ENCODE measurements at regions not wholly inside any gene's neighbourhood (a gene's known extent, or its start where the extent isn't known, plus 50 kb on each side); places are given as distances from the start of the nearest gene placed in this dataset.

- TF ChIP-seq REST (IDR thresholded peaks at IDR 0.05) (no peak), KDM5A (IDR thresholded peaks at IDR 0.05) (no peak), JUNB (IDR thresholded peaks at IDR 0.05) (peak; percentile 39), POLR2A (IDR thresholded peaks at IDR 0.05; ENCODE audit: low read length) (no peak), GATA3 (IDR thresholded peaks at IDR 0.05; ENCODE audit: borderline replicate concordance) (peak; percentile 28; the same call in 1 of the 2 replicates), HOXA7 (CRISPR knock-in tag; IDR thresholded peaks at IDR 0.05) (no peak), ZNF302 (CRISPR knock-in tag; IDR thresholded peaks at IDR 0.05) (no peak), NR3C1 (IDR thresholded peaks at IDR 0.05) (no peak), CEBPB (IDR thresholded peaks at IDR 0.05) (peak; percentile 20 to 52; a peak in 1 of 4 replicates), EP300 (IDR thresholded peaks at IDR 0.05) (no peak), PHF8 (IDR thresholded peaks at IDR 0.05; ENCODE audit: borderline replicate concordance, low read depth) (no peak), EHMT2 (IDR thresholded peaks at IDR 0.05; ENCODE audit: low read depth) (no peak), NFE2L2 (conservative IDR thresholded peaks at IDR 0.05; ENCODE audit: low read length) (no peak), EHF (CRISPR knock-in tag; IDR thresholded peaks at IDR 0.05) (no peak), TP53 (CRISPR knock-in tag; IDR thresholded peaks at IDR 0.05) (no peak), ZC3H11A (IDR thresholded peaks at IDR 0.05) (no peak), KDM1A (IDR thresholded peaks at IDR 0.05; ENCODE audit: low read depth) (no peak), SMC3 (IDR thresholded peaks at IDR 0.05) (0 out of 3 replicates have a peak, but pooled peaks have one; percentile 7), CTCF (IDR thresholded peaks at IDR 0.05) (no peak)
- TF ChIP-seq, protein P1, sequence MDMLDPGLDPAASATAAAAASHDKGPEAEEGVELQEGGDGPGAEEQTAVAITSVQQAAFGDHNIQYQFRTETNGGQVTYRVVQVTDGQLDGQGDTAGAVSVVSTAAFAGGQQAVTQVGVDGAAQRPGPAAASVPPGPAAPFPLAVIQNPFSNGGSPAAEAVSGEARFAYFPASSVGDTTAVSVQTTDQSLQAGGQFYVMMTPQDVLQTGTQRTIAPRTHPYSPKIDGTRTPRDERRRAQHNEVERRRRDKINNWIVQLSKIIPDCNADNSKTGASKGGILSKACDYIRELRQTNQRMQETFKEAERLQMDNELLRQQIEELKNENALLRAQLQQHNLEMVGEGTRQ (IDR thresholded peaks at IDR 0.05) = no peak
Measured at GRCh38 chr9:110050925-110051355, 157.0 kb downstream of the C9orf152 start (continued).

- CTCF ChIA-PET = interaction anchor here (0.6 to 20.5 kb wide), 5 partner anchors 72 to 563 kb away, joined by 3 to 343 read pairs (median 3); no protein-coding TSS in a partner anchor
- DNase-seq (ENCODE audit: low read depth in 1 of 2, low spot score in 1 of 2) (no peak), ATAC-seq (no peak), FAIRE-seq (no peak)
- H3K4me1 ChIP-seq = peaks cover 16% of the 10 kb centered on the region
- H3K4me3 ChIP-seq = no peak overlapping the region
- WGBS (ENCODE audit: missing lambda C conversion rate) = 88% methylated on average over 6 of the region's 6 CpGs
- H3K27ac ChIP-seq = no peak overlapping the region
- POLR2A ChIA-PET = no interaction called here
- no peak overlapping the region for H3K4me2 ChIP-seq
- H3K9me3 ChIP-seq = no peaks in the 10 kb centered on the region
- no peak for TF ChIP-seq RCOR1 (IDR thresholded peaks at IDR 0.05; ENCODE audit: low read depth, low read length)
- TF ChIP-seq HOXB5 (CRISPR knock-in tag; IDR thresholded peaks at IDR 0.05) = no peak
- TF ChIP-seq HES2 (IDR thresholded peaks at IDR 0.05) = no peak
- TF ChIP-seq EHMT2 (IDR thresholded peaks at IDR 0.05; ENCODE audit: low read depth) = no peak
- no peak for TF ChIP-seq ZC3H11A (IDR thresholded peaks at IDR 0.05)
- no peak for TF ChIP-seq GATA3 (IDR thresholded peaks at IDR 0.05; ENCODE audit: borderline replicate concordance)
- TF ChIP-seq ZFP36 (IDR thresholded peaks at IDR 0.05; ENCODE audit: borderline replicate concordance, partially characterized antibody) = no peak
- no peak for TF ChIP-seq HDAC2 (IDR thresholded peaks at IDR 0.05)
- TF ChIP-seq KDM1A (IDR thresholded peaks at IDR 0.05; ENCODE audit: low read depth) = no peak
- no peak for TF ChIP-seq SREBF2 (IDR thresholded peaks at IDR 0.05)
- no peak for TF ChIP-seq MAZ (IDR thresholded peaks at IDR 0.05; ENCODE audit: borderline replicate concordance, low read depth, low read length)
Measured at GRCh38 chr9:110056062-110056461, 151.9 kb downstream of the C9orf152 start.

All from A549 (cell line).